Mesenchymal stem cell (in vitro differentiated cells and primary cell): ENCODE measurements at regions not wholly inside any gene's neighbourhood (a gene's known extent, or its start where the extent isn't known, plus 50 kb on each side); places are given as distances from the start of the nearest gene placed in this dataset.

Experiments used
- DNase-seq: peaks from one replicate; pipeline ENCODE4 v3.0.0-alpha.2; 2013
- H2AFZ ChIP-seq: one replicate; pipeline ENCODE4 v1.6.1; 2013; ENCODE audit warnings: low read depth, mild to moderate bottlenecking, control low read depth, inconsistent platforms, low read length, moderate library complexity
- H2AK5ac ChIP-seq: 2 replicates; pipeline ENCODE4 v1.6.1; 2013; ENCODE audit warnings: low read length, moderate library complexity, mild to moderate bottlenecking, inconsistent platforms; ENCODE audit not compliant: severe bottlenecking
- H2BK120ac ChIP-seq: one replicate; pipeline ENCODE4 v1.6.1; 2013; ENCODE audit warnings: low read depth, mild to moderate bottlenecking, inconsistent platforms, low read length, moderate library complexity
- H2BK12ac ChIP-seq, 2 experiments: one replicate each; pipeline ENCODE4 v1.6.1; 2013; ENCODE audit warnings: inconsistent platforms in 2 of 2, low read length in 2 of 2, mild to moderate bottlenecking in 2 of 2, moderate library complexity in 2 of 2, control low read depth in 1 of 2
- H2BK15ac ChIP-seq: one replicate; pipeline ENCODE4 v1.6.1; 2013; ENCODE audit warnings: mild to moderate bottlenecking, low read depth, inconsistent platforms; ENCODE audit not compliant: poor library complexity, severe bottlenecking
- H2BK5ac ChIP-seq: 2 replicates; pipeline ENCODE4 v1.6.1; 2013; ENCODE audit warnings: low read depth, mild to moderate bottlenecking, low read length, control low read depth, inconsistent platforms; ENCODE audit not compliant: poor library complexity, severe bottlenecking
- H3K14ac ChIP-seq, 2 experiments: one replicate each; pipeline ENCODE4 v1.6.1; 2013; ENCODE audit warnings: inconsistent platforms in 2 of 2, low read length in 2 of 2, control low read depth in 1 of 2, mild to moderate bottlenecking in 1 of 2, moderate library complexity in 1 of 2
- H3K18ac ChIP-seq, 2 experiments: one replicate each; pipeline ENCODE4 v1.6.1; 2013; ENCODE audit warnings: inconsistent platforms in 2 of 2, low read length in 2 of 2, control low read depth in 1 of 2, low read depth in 1 of 2, mild to moderate bottlenecking in 1 of 2
- H3K23ac ChIP-seq, 2 experiments: one replicate each; pipeline ENCODE4 v1.6.1; 2013; ENCODE audit warnings: inconsistent platforms in 2 of 2, low read length in 2 of 2, mild to moderate bottlenecking in 2 of 2, moderate library complexity in 2 of 2, control low read depth in 1 of 2
- H3K27ac ChIP-seq: 2 replicates; pipeline ENCODE4 v1.5.1; 2013; ENCODE audit warnings: mild to moderate bottlenecking, moderate library complexity, low read length, control low read depth, inconsistent platforms; ENCODE audit not compliant: poor library complexity, severe bottlenecking
- H3K27me3 ChIP-seq, 2 experiments: 2 replicates each; pipeline versions ENCODE4 v1.6.1 to v1.7.0; 2013; ENCODE audit warnings: low read length in 2 of 2, mild to moderate bottlenecking in 2 of 2, moderate library complexity in 2 of 2, control low read depth in 1 of 2, inconsistent platforms in 1 of 2; ENCODE audit not compliant: control insufficient read depth in 1 of 2, insufficient read depth in 1 of 2
- H3K36me3 ChIP-seq, 2 experiments: 2 replicates each; pipeline versions ENCODE4 v1.6.1 to v1.7.0; 2013; ENCODE audit warnings: low read length in 2 of 2, control low read depth in 1 of 2, inconsistent platforms in 1 of 2, low read depth in 1 of 2, mild to moderate bottlenecking in 1 of 2; ENCODE audit not compliant: insufficient read depth in 2 of 2, control insufficient read depth in 1 of 2
- H3K4ac ChIP-seq, 2 experiments: one replicate each; pipeline ENCODE4 v1.6.1; 2013; ENCODE audit warnings: inconsistent platforms in 2 of 2, low read length in 2 of 2, mild to moderate bottlenecking in 2 of 2, moderate library complexity in 2 of 2, control low read depth in 1 of 2, low read depth in 1 of 2
- H3K4me1 ChIP-seq: 2 replicates; pipeline ENCODE4 v1.6.1; 2013; ENCODE audit warnings: low read depth, low read length, control low read depth; ENCODE audit not compliant: control insufficient read depth, insufficient read depth
- H3K4me2 ChIP-seq: 2 replicates; pipeline ENCODE4 v1.6.1; 2013; ENCODE audit warnings: low read length, mild to moderate bottlenecking, inconsistent platforms; ENCODE audit not compliant: poor library complexity, severe bottlenecking
- H3K4me3 ChIP-seq, 2 experiments: 2 replicates each; pipeline versions ENCODE4 v1.5.1 to v1.7.0; 2013; ENCODE audit warnings: low read length in 2 of 2, mild to moderate bottlenecking in 2 of 2, control low read depth in 1 of 2, low read depth in 1 of 2; ENCODE audit not compliant: insufficient read depth in 1 of 2
- H3K79me1 ChIP-seq: replicated peaks from 2 replicates; pipeline ENCODE4 v1.6.1; 2013; ENCODE audit warnings: mild to moderate bottlenecking, control low read depth, low read length, inconsistent platforms; ENCODE audit not compliant: poor library complexity, severe bottlenecking
- H3K9ac ChIP-seq: 2 replicates; pipeline ENCODE4 v1.7.0; 2013; ENCODE audit warnings: mild to moderate bottlenecking, low read length, moderate library complexity
- H3K9me3 ChIP-seq: 2 replicates; pipeline ENCODE4 v1.7.0; 2013; ENCODE audit warnings: mild to moderate bottlenecking, low read length; ENCODE audit not compliant: control insufficient read depth
- H4K8ac ChIP-seq: one replicate; pipeline ENCODE4 v1.6.1; 2013; ENCODE audit warnings: inconsistent platforms, mild to moderate bottlenecking, low read length, moderate library complexity
- H4K91ac ChIP-seq: one replicate; pipeline ENCODE4 v1.6.1; 2013; ENCODE audit warnings: mild to moderate bottlenecking, low read length, inconsistent platforms
- WGBS: methylation state at CpG from one replicate; pipeline ENCODE4 v1.1.7; 2013; ENCODE audit warnings: mixed read lengths; 5-methylcytosine and 5-hydroxymethylcytosine counted together

DNA sequence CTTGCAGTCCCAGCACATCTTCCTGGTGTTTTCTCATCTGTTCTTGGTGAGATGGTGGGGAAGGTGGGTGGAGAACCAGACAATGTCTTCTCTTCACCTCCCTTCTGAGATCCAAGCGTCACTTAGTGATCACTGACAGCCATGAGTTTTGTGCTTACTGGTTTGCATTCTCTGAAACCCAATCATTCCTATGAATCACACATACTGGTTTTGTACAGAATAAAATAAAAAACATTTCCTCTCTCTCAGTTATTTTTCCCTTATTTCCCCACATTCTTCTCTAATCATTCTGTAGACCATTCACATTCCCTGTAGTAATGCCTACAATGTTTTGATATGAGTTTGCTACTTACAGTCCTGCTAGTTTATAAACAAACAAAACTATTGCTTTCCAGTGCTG lies 143.8 kb upstream of the SLC13A1 start:
- Histone ChIP-seq H3K4ac (no peak overlapping the region), H2BK12ac (no peak overlapping the region), H3K9me3 (no peaks in the 10 kb centered on the region), H3K14ac (no peak overlapping the region), H3K4me2 (no peak overlapping the region), H3K36me3 (no peaks in the 10 kb centered on the region), H2AFZ (no peak overlapping the region), H3K4me3 (no peak overlapping the region), H2BK5ac (no peak overlapping the region), H2AK5ac (no peak overlapping the region), H3K18ac (no peak overlapping the region), H2BK15ac (no peak overlapping the region), H3K27me3 (no peaks in the 10 kb centered on the region), H3K4me1 (peaks cover 2% of the 10 kb centered on the region), H4K91ac (peak overlapping the region; percentile 34), H2BK120ac (no peak overlapping the region), H3K23ac (no peak overlapping the region), H4K8ac (no peak overlapping the region), H3K27ac (no peak overlapping the region), H3K9ac (no peak overlapping the region), H3K79me1 (no peaks in the 10 kb centered on the region)
- 92% methylated on average over 1 of the region's 1 CpG for WGBS
- DNase-seq = no peak

DNA sequence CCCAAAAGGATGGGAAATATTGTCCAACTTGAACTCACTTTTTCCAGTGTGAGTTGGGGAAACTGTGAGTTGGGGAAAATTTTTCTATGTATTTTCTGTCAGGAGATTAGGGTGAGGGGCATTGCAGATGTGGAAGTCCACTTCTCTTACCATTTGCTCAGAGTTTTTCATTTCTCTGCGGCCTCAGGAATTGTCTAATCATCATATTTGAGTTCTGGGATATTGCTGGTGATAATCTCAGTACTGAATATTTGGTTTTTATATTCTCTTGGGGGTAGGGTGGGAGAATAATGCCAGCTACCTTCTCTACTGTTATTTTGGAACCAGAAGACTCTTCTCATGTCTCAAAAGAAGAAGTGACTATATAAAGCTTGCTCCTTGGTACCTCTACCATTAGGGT lies 141.3 kb upstream of the SLC13A1 start:
- no peak overlapping the region for H3K27ac ChIP-seq

DNA sequence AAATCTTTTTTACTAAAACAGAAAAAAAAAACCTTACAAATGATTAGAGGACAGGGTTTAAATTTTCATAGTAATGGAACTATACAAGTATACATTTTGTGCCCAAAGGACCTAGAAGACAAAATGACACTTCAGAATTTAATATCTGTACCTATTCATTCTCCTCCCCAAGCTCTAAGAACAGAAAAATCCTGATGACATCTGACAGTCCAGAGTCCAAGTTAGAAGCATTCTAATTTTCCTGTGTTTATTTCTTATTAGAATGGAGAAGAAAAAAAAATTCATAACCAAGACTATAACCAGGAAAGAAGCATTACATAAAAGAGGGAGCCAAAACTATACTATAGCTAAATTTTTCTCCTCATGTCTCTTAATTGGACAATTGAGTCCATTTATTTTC lies 138.9 kb upstream of the SLC13A1 start:
- no peak overlapping the region for H4K91ac ChIP-seq
- H3K9me3 ChIP-seq = no peaks in the 10 kb centered on the region
- H3K4ac ChIP-seq = no peak overlapping the region

More for the DNA sequence above, 141.3 kb upstream of the SLC13A1 start:
- H3K4me3 ChIP-seq = no peak overlapping the region
- H4K8ac ChIP-seq = no peak overlapping the region
- H3K4me2 ChIP-seq = no peak overlapping the region
- no peaks in the 10 kb centered on the region for H3K79me1 ChIP-seq
- H3K9ac ChIP-seq = no peak overlapping the region
- no peaks in the 10 kb centered on the region for H3K36me3 ChIP-seq
- H3K27me3 ChIP-seq = no peaks in the 10 kb centered on the region
- peaks cover 2% of the 10 kb centered on the region for H3K4me1 ChIP-seq
- no peak overlapping the region for H3K14ac ChIP-seq
- H2BK120ac ChIP-seq = no peak overlapping the region
- H3K18ac ChIP-seq = no peak overlapping the region
- no peak overlapping the region for H3K4ac ChIP-seq
- H2BK15ac ChIP-seq = no peak overlapping the region
- no peak overlapping the region for H3K23ac ChIP-seq
- no peak overlapping the region for H2AK5ac ChIP-seq
- H2BK5ac ChIP-seq = no peak overlapping the region
- DNase-seq = no peak
- H4K91ac ChIP-seq = no peak overlapping the region
- no peaks in the 10 kb centered on the region for H3K9me3 ChIP-seq
- 78% methylated on average over 1 of the region's 1 CpG for WGBS
- no peak overlapping the region for H2BK12ac ChIP-seq
- H2AFZ ChIP-seq = no peak overlapping the region

DNA sequence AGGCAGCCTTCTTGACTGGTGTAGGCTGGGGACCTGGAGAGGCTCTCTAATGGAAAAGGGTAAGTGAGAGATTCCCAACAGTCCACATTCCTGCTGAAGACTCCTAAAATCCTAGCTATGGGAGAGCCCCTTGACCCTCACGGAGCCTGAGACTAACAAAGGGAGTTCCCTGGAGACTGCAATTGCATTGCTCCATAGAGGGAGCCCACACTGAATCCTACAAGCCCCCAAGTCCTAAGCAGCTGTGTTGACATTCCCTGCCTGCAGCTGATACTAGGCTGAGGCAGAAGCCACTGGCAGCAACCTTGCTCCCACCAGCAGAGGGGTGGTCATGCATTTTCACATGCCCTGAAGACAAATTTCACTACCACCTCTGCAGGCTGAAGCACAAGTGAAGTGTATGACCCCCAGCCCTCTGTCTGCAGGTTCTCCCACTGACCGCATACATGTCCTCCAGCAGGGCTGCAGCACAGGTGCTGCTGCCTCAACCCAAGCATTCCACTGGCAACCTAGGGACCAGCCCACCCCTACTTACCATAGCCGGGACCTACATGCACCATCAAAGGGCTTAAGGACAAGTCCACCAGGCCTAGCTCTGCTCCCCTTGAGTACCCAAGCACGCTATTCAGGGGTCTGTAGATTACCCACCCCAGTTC lies 130.3 kb upstream of the SLC13A1 start:
- peak overlapping the region in 1 of 2 experiments; percentile 11 for H3K14ac ChIP-seq
- no peak overlapping the region for H2AK5ac ChIP-seq
- no peak overlapping the region for H4K8ac ChIP-seq
- no peak overlapping the region for H4K91ac ChIP-seq
- H3K4me2 ChIP-seq = no peak overlapping the region
- H3K4me1 ChIP-seq = no peaks in the 10 kb centered on the region
- no peak overlapping the region for H3K27ac ChIP-seq
- H3K9me3 ChIP-seq = peaks cover 7% of the 10 kb centered on the region
- no peak overlapping the region for H3K9ac ChIP-seq
- WGBS = 61% methylated on average over 4 of the region's 4 CpGs
- H3K23ac ChIP-seq = no peak overlapping the region
- no peak for DNase-seq
- H3K27me3 ChIP-seq = no peaks in the 10 kb centered on the region
- no peak overlapping the region for H3K4ac ChIP-seq
- no peak overlapping the region for H3K18ac ChIP-seq
- no peak overlapping the region for H2BK12ac ChIP-seq
- no peak overlapping the region for H2AFZ ChIP-seq
- H3K4me3 ChIP-seq = no peak overlapping the region
- no peaks in the 10 kb centered on the region for H3K36me3 ChIP-seq
- no peak overlapping the region for H2BK120ac ChIP-seq
- no peak overlapping the region for H2BK15ac ChIP-seq
- H3K79me1 ChIP-seq = no peaks in the 10 kb centered on the region
- no peak overlapping the region for H2BK5ac ChIP-seq

More for the DNA sequence above, 138.9 kb upstream of the SLC13A1 start:
- Histone ChIP-seq H3K79me1 (no peaks in the 10 kb centered on the region), H2BK15ac (no peak overlapping the region), H2AFZ (no peak overlapping the region), H4K8ac (no peak overlapping the region), H3K18ac (no peak overlapping the region), H3K14ac (no peak overlapping the region), H2BK5ac (no peak overlapping the region), H2BK120ac (no peak overlapping the region), H3K27ac (no peak overlapping the region), H3K4me2 (no peak overlapping the region), H3K9ac (no peak overlapping the region), H2BK12ac (no peak overlapping the region), H2AK5ac (no peak overlapping the region), H3K4me3 (no peak overlapping the region), H3K27me3 (no peaks in the 10 kb centered on the region), H3K4me1 (peaks cover 2% of the 10 kb centered on the region), H3K36me3 (no peaks in the 10 kb centered on the region), H3K23ac (no peak overlapping the region)
- no peak for DNase-seq
